ENCODE measurements at regions not wholly inside any gene's neighbourhood (a gene's known extent, or its start where the extent isn't known, plus 50 kb on each side); places are given as distances from the start of the nearest gene placed in this dataset.

GRCh38 chr15:94691169-94691568 is 459.8 kb downstream of the MCTP2 start:
- DNase-seq = no peak

GRCh38 chr15:94692710-94693109 is 461.3 kb downstream of the MCTP2 start:
- DNase-seq = no peak

GRCh38 chr15:94700211-94700610 is 468.9 kb downstream of the MCTP2 start:
- no peak for DNase-seq

- DNase-seq = no peak
These were observed 470.1 kb downstream of the MCTP2 start for GRCh38 chr15:94701281-94701985.

GRCh38 chr15:94703596-94703995 is 472.2 kb downstream of the MCTP2 start:
- no peak for DNase-seq

GRCh38 chr15:94704421-94704820 is 473.1 kb downstream of the MCTP2 start:
- no peak for DNase-seq

- no peak for DNase-seq
These were observed 473.6 kb downstream of the MCTP2 start for GRCh38 chr15:94704946-94705345.

GRCh38 chr15:94709319-94709718 is 478.0 kb downstream of the MCTP2 start:
- no peak for DNase-seq

- DNase-seq = no peak
These were observed 490.8 kb downstream of the MCTP2 start for GRCh38 chr15:94722024-94722636.

GRCh38 chr15:94723801-94724200 is 492.4 kb downstream of the MCTP2 start:
- no peak for DNase-seq

- no peak for DNase-seq
These were observed 499.9 kb downstream of the MCTP2 start for GRCh38 chr15:94731286-94731685.

- DNase-seq = no peak
These were observed 503.1 kb downstream of the MCTP2 start for GRCh38 chr15:94734460-94734859.

GRCh38 chr15:94736236-94736635 is 504.9 kb downstream of the MCTP2 start:
- no peak for DNase-seq

- DNase-seq = no peak
These were observed 508.3 kb downstream of the MCTP2 start for GRCh38 chr15:94739639-94740038.

- no peak for DNase-seq
These were observed 509.1 kb downstream of the MCTP2 start for GRCh38 chr15:94740469-94740868.

- DNase-seq = no peak
These were observed 512.3 kb downstream of the MCTP2 start for GRCh38 chr15:94743668-94744067.

GRCh38 chr15:94744080-94744793 is 512.9 kb downstream of the MCTP2 start:
- no peak for DNase-seq

- DNase-seq = no peak
These were observed 514.0 kb downstream of the MCTP2 start for GRCh38 chr15:94745371-94745770.

GRCh38 chr15:94747510-94747909 is 516.1 kb downstream of the MCTP2 start:
- DNase-seq = no peak

- DNase-seq = no peak
These were observed 518.7 kb downstream of the MCTP2 start for GRCh38 chr15:94749811-94750617.

GRCh38 chr15:94760348-94760747 is 529.0 kb downstream of the MCTP2 start:
- DNase-seq = no peak

- DNase-seq = no peak
These were observed 530.2 kb downstream of the MCTP2 start for GRCh38 chr15:94761574-94761973.

GRCh38 chr15:94769089-94769488 is 537.7 kb downstream of the MCTP2 start:
- no peak for DNase-seq
